Heart right ventricle (tissue), 16 donors: ENCODE measurements at regions not wholly inside any gene's neighbourhood (a gene's known extent, or its start where the extent isn't known, plus 50 kb on each side); places are given as distances from the start of the nearest gene placed in this dataset.
"Not testable (repeated sequence)": the region's sequence is repeated elsewhere in the genome, so short reads cannot be mapped to it uniquely, and the experiment has no call there.

Experiments used
- ATAC-seq, 8 donors: fragments of 200-7000 bp; cut with Tn5 transposase; one replicate each; pipeline ENCODE4 v1.9.1; 2020; ENCODE audit warnings: mild to moderate bottlenecking in 8 of 8, moderate library complexity in 8 of 8, moderate number of reproducible peaks in 1 of 8
- DNase-seq, 2 donors: peaks; one replicate each; pipeline ENCODE4 v3.0.0-alpha.2; 2020
- H3K27ac ChIP-seq, 10 donors: fragments of 200-600 bp; sonication (generic) in 2 of 10; one replicate each; pipeline versions ENCODE4 v1.5.0 to v1.8.0; 2020 to 2022; ENCODE audit warnings: mild to moderate bottlenecking in 3 of 10
- H3K27me3 ChIP-seq, 7 donors: fragments of 200-600 bp; one replicate each; pipeline ENCODE4 v1.8.0; 2021 to 2022; ENCODE audit warnings: mild to moderate bottlenecking in 2 of 7
- H3K36me3 ChIP-seq, 9 donors: fragments of 200-600 bp; sonication (generic) in 1 of 9; one replicate each; pipeline versions ENCODE4 v1.5.0 to v1.8.0; 2020 to 2022; ENCODE audit warnings: mild to moderate bottlenecking in 2 of 9
- H3K4me1 ChIP-seq, 9 donors: fragments of 200-600 bp; sonication (generic) in 1 of 9; one replicate each; pipeline versions ENCODE4 v1.5.0 to v1.8.0; 2020 to 2022; ENCODE audit warnings: mild to moderate bottlenecking in 4 of 9
- H3K4me3 ChIP-seq, 10 donors: fragments of 200-600 bp; sonication (generic) in 2 of 10; one replicate each; pipeline versions ENCODE4 v1.5.0 to v1.8.0; 2020 to 2022; ENCODE audit warnings: mild to moderate bottlenecking in 7 of 10, moderate library complexity in 2 of 10
- H3K9me3 ChIP-seq, 11 donors: fragments of 200-600 bp in 10 of 11; sonication (generic) in 2 of 11; one replicate each; pipeline versions ENCODE4 v1.5.0 to v1.8.0; 2013 to 2022; ENCODE audit warnings: mild to moderate bottlenecking in 2 of 11, control low read depth in 1 of 11, moderate library complexity in 1 of 11
- CTCF ChIP-seq, 9 donors: fragments of 200-600 bp; sonication (generic) in 2 of 9; IDR thresholded peaks; one replicate each; pipeline versions ENCODE4 v1.5.0 to v1.8.0; 2021 to 2022; ENCODE audit warnings: antibody characterized with exemption in 9 of 9, mild to moderate bottlenecking in 5 of 9, moderate library complexity in 1 of 9
- WGBS, 2 donors: extraction: QIAGEN DNeasy Blood & Tissue Kit; methylation state at CpG; one replicate each; pipeline ENCODE4 v1.1.7; 2013; ENCODE audit warnings: inconsistent platforms in 1 of 2; 5-methylcytosine and 5-hydroxymethylcytosine counted together
- intact Hi-C, 10 donors: fragments of 100-400 bp; cut with DNase I; formaldehyde crosslinking; loops; one replicate each; pipeline versions ENCODE4 v1.11.1 to v1.14.2; 2022
- donor health status: Arrhythmogenic right ventricular cardiomyopathy.
- donor health status: ischemic (EF 13 %, LVEDD 7.1; RV severe dilation, severe dysfunction).
- donor health status: healthy with polysubstance abuse.
- donor health status: DM: no; HTN: yes; CAD: no.
- donor health status: DM: no; HTN: no; CAD: no.
- donor health status: ischemic (EF 25% LVEDD 6.9; RV normal size, moderate dysfunction).
- donor health status: ischemic (EF 25% LVEDD 5.7; RV mildly dilated, moderate dysfunction).
- donor health status: healthy.
- donor health status: DM: yes; HTN: yes; CAD: no.
- donor health status: Ischemic cardiomyopathy.
- donor health status: ischemic (EF 35%, LVEDD 5.7; RV mildly dilated, moderate dysfunction).
- donor health status: nonischemic (EF 11% LVEDD 7.7; RV severe dilation, severe dysfunction).
- donor health status: DM: yes; HTN: yes; CAD: no.
- donor health status: PGD.
- donor health status: ischemic (EF 29% LVEDD 5.4; RV normal size, mild dysfunction).
- donor health status: nonischemic (EF 23%, LVEDD 6.1; RV moderate dilation, normal function).

- intact Hi-C loops = no loop called here
- Histone ChIP-seq H3K27me3 (no peaks in the 10 kb centered on the region), H3K36me3 (no peaks in the 10 kb centered on the region), H3K4me1 (no peaks in the 10 kb centered on the region), H3K4me3 (no peak overlapping the region), H3K9me3 (no peaks in the 10 kb centered on the region), H3K27ac (no peak overlapping the region)
- no peak for ATAC-seq
- no peak for TF ChIP-seq CTCF (IDR thresholded peaks at IDR 0.05)
- 74% methylated on average over 6 of the region's 6 CpGs for WGBS, 2 donors
- no peak for DNase-seq
Observed at GRCh38 chr5:100017520-100018262, 517.5 kb upstream of the FAM174A start.

- H3K4me3 ChIP-seq, DNase-seq, ATAC-seq, H3K36me3 ChIP-seq, H3K9me3 ChIP-seq, intact Hi-C loops, H3K27me3 ChIP-seq, H3K27ac ChIP-seq, H3K4me1 ChIP-seq: not testable (repeated sequence)
- WGBS, 2 donors = 80 to 92% methylated on average over 4 of the region's 4 CpGs
Observed at GRCh38 chr5:100013305-100013704, 521.9 kb upstream of the FAM174A start.

- H3K36me3 ChIP-seq, intact Hi-C loops, DNase-seq, H3K27ac ChIP-seq, H3K4me3 ChIP-seq, H3K4me1 ChIP-seq, H3K27me3 ChIP-seq, ATAC-seq: not testable (repeated sequence)
- H3K9me3 ChIP-seq = peaks cover 0 to 11% (median 0%) of the 10 kb centered on the region in 11 donors
- WGBS, 2 donors = 92 to 93% methylated on average over 10 of the region's 10 CpGs
Observed at GRCh38 chr5:100011160-100011559, 524.0 kb upstream of the FAM174A start.

- no peak overlapping the region for H3K4me3 ChIP-seq
- TF ChIP-seq CTCF (IDR thresholded peaks at IDR 0.05) = no peak
- no peaks in the 10 kb centered on the region for H3K27me3 ChIP-seq
- H3K36me3 ChIP-seq = no peaks in the 10 kb centered on the region
- DNase-seq = no peak
- ATAC-seq = no peak
- H3K4me1 ChIP-seq = no peaks in the 10 kb centered on the region
- intact Hi-C loops = no loop called here
- H3K9me3 ChIP-seq = peaks cover 0 to 11% (median 0%) of the 10 kb centered on the region in 11 donors
- no peak overlapping the region for H3K27ac ChIP-seq
Observed at GRCh38 chr5:100004969-100005368, 530.2 kb upstream of the FAM174A start.

- ATAC-seq = no peak
- Histone ChIP-seq H3K27me3 (no peaks in the 10 kb centered on the region), H3K27ac (no peak overlapping the region), H3K4me1 (no peaks in the 10 kb centered on the region), H3K9me3 (no peaks in the 10 kb centered on the region), H3K36me3 (no peaks in the 10 kb centered on the region), H3K4me3 (no peak overlapping the region)
- no peak for TF ChIP-seq CTCF (IDR thresholded peaks at IDR 0.05)
- no peak for DNase-seq
- WGBS, 2 donors = 24 to 28% methylated on average over 2 of the region's 2 CpGs
- intact Hi-C loops = no loop called here
Observed at GRCh38 chr5:99998319-99998718, 536.9 kb upstream of the FAM174A start.
